Upper lobe of right lung (tissue), 1 donor: ENCODE measurements at regions not wholly inside any gene's neighbourhood (a gene's known extent, or its start where the extent isn't known, plus 50 kb on each side); places are given as distances from the start of the nearest gene placed in this dataset.

Source experiments
- ATAC-seq: fragments of 200-7000 bp; cut with Tn5 transposase; one replicate; pipeline ENCODE4 v1.9.1; 2020; ENCODE audit warnings: mild to moderate bottlenecking, moderate library complexity
- DNase-seq: peaks from one replicate; pipeline ENCODE4 v3.0.0-alpha.2; 2020
- H3K27ac ChIP-seq: fragments of 200-600 bp; one replicate; pipeline ENCODE4 v1.8.0; 2022
- H3K27me3 ChIP-seq: fragments of 200-600 bp; one replicate; pipeline ENCODE4 v1.8.0; 2022; ENCODE audit warnings: mild to moderate bottlenecking
- H3K36me3 ChIP-seq: fragments of 200-600 bp; one replicate; pipeline ENCODE4 v1.8.0; 2022
- H3K4me1 ChIP-seq: fragments of 200-600 bp; one replicate; pipeline ENCODE4 v1.8.0; 2022
- H3K4me3 ChIP-seq: fragments of 200-600 bp; one replicate; pipeline ENCODE4 v1.8.0; 2022; ENCODE audit warnings: mild to moderate bottlenecking
- H3K9me3 ChIP-seq: fragments of 200-600 bp; one replicate; pipeline ENCODE4 v1.8.0; 2022
- CTCF ChIP-seq: fragments of 200-600 bp; IDR thresholded peaks from one replicate; pipeline ENCODE4 v1.8.0; 2022; ENCODE audit warnings: antibody characterized with exemption
- intact Hi-C: fragments of 100-400 bp; cut with DNase I; formaldehyde crosslinking; loops from one replicate; pipeline ENCODE4 v1.11.0; 2022
- donor health status: DM: no; HTN: yes; CAD: no; lungs with severe emphysema.

GRCh38 chr16:5572056-5572455 lies 474.5 kb upstream of the EEF2KMT start:
- Histone ChIP-seq H3K9me3 (no peaks in the 10 kb centered on the region), H3K4me1 (no peaks in the 10 kb centered on the region), H3K4me3 (no peak overlapping the region), H3K27me3 (no peaks in the 10 kb centered on the region), H3K27ac (no peak overlapping the region), H3K36me3 (no peaks in the 10 kb centered on the region)
- DNase-seq: no peak
- intact Hi-C loops: no loop called here
- no peak for ATAC-seq
- TF ChIP-seq CTCF: no peak

GRCh38 chr16:5571446-5571845 lies 473.9 kb upstream of the EEF2KMT start:
- Histone ChIP-seq H3K4me3 (no peak overlapping the region), H3K36me3 (no peaks in the 10 kb centered on the region), H3K27me3 (no peaks in the 10 kb centered on the region), H3K9me3 (no peaks in the 10 kb centered on the region), H3K4me1 (no peaks in the 10 kb centered on the region), H3K27ac (no peak overlapping the region)
- intact Hi-C loops: no loop called here
- no peak for DNase-seq
- no peak for ATAC-seq
- TF ChIP-seq CTCF: no peak

- Histone ChIP-seq H3K9me3 (no peaks in the 10 kb centered on the region), H3K27ac (no peak overlapping the region), H3K27me3 (no peaks in the 10 kb centered on the region), H3K4me3 (no peak overlapping the region), H3K36me3 (no peaks in the 10 kb centered on the region), H3K4me1 (no peaks in the 10 kb centered on the region)
- intact Hi-C loops: no loop called here
- ATAC-seq: no peak
- TF ChIP-seq CTCF: no peak
- DNase-seq: no peak
Observed at GRCh38 chr16:5561800-5562199, 464.2 kb upstream of the EEF2KMT start.

- Histone ChIP-seq H3K27me3 (no peaks in the 10 kb centered on the region), H3K4me3 (no peak overlapping the region), H3K4me1 (no peaks in the 10 kb centered on the region), H3K36me3 (no peaks in the 10 kb centered on the region), H3K27ac (no peak overlapping the region), H3K9me3 (no peaks in the 10 kb centered on the region)
- intact Hi-C loops: no loop called here
- TF ChIP-seq CTCF: no peak
- no peak for DNase-seq
- ATAC-seq: no peak
Observed at GRCh38 chr16:5560084-5560483, 462.5 kb upstream of the EEF2KMT start.

- Histone ChIP-seq H3K36me3 (no peaks in the 10 kb centered on the region), H3K4me1 (no peaks in the 10 kb centered on the region), H3K27me3 (no peaks in the 10 kb centered on the region), H3K27ac (no peak overlapping the region), H3K4me3 (no peak overlapping the region), H3K9me3 (no peaks in the 10 kb centered on the region)
- TF ChIP-seq CTCF: no peak
- ATAC-seq (no peak), DNase-seq (no peak)
- intact Hi-C loops: no loop called here
Observed at GRCh38 chr16:5557966-5558365, 460.4 kb upstream of the EEF2KMT start.

- Histone ChIP-seq H3K4me3 (no peak overlapping the region), H3K4me1 (no peaks in the 10 kb centered on the region), H3K27me3 (no peaks in the 10 kb centered on the region), H3K9me3 (no peaks in the 10 kb centered on the region), H3K27ac (no peak overlapping the region), H3K36me3 (no peaks in the 10 kb centered on the region)
- DNase-seq: no peak
- ATAC-seq: no peak
- no peak for TF ChIP-seq CTCF
- intact Hi-C loops: no loop called here
Observed at GRCh38 chr16:5557448-5557847, 459.9 kb upstream of the EEF2KMT start.
